Right lobe of liver (tissue), 6 donors: ENCODE measurements at regions not wholly inside any gene's neighbourhood (a gene's known extent, or its start where the extent isn't known, plus 50 kb on each side); places are given as distances from the start of the nearest gene placed in this dataset.

ENCODE experiments used
- ATAC-seq, 4 donors: fragments of 200-7000 bp; cut with Tn5 transposase; one replicate each; pipeline ENCODE4 v1.9.1; 2020; ENCODE audit warnings: mild to moderate bottlenecking in 4 of 4, moderate library complexity in 4 of 4
- DNase-seq, 3 donors: peaks; one replicate each; pipeline ENCODE4 v3.0.0-alpha.2; 2020
- H3K27ac ChIP-seq, 3 donors: fragments of 200-600 bp; one replicate each; pipeline ENCODE4 v1.8.0; 2022
- H3K27me3 ChIP-seq, 2 donors: fragments of 200-600 bp; one replicate each; pipeline ENCODE4 v1.8.0; 2022
- H3K36me3 ChIP-seq, 4 donors: fragments of 200-600 bp; sonication (generic) in 1 of 4; one replicate each; pipeline versions ENCODE4 v1.5.1 to v1.8.0; 2017 to 2022; ENCODE audit warnings: control low read depth in 1 of 4
- H3K4me1 ChIP-seq, 4 donors: fragments of 200-600 bp; sonication (generic) in 1 of 4; one replicate each; pipeline versions ENCODE4 v1.5.1 to v1.8.0; 2017 to 2022; ENCODE audit warnings: control low read depth in 1 of 4
- H3K4me3 ChIP-seq, 3 donors: fragments of 200-600 bp; one replicate each; pipeline ENCODE4 v1.8.0; 2022
- H3K9me3 ChIP-seq, 4 donors: fragments of 200-600 bp; sonication (generic) in 1 of 4; one replicate each; pipeline versions ENCODE4 v1.5.1 to v1.8.0; 2017 to 2022; ENCODE audit warnings: control low read depth in 1 of 4
- CTCF ChIP-seq, 4 donors: fragments of 200-600 bp in 3 of 4; fragments of 450-650 bp in 1 of 4; IDR thresholded peaks; one replicate each; pipeline versions ENCODE4 v1.5.1 to v1.8.0; 2016 to 2022; ENCODE audit warnings: antibody characterized with exemption in 4 of 4, mild to moderate bottlenecking in 2 of 4
- POLR2A ChIP-seq: fragments of 450-650 bp; IDR thresholded peaks from one replicate; pipeline ENCODE4 v1.6.1; 2017; ENCODE audit warnings: antibody characterized with exemption, mild to moderate bottlenecking
- WGBS: methylation state at CpG from one replicate; pipeline ENCODE4 v1.1.6; 2018; ENCODE audit warnings: low coverage, low lambda C conversion rate; ENCODE audit not compliant: insufficient coverage; ENCODE audit errors: missing lambda C conversion rate; 5-methylcytosine and 5-hydroxymethylcytosine counted together
- intact Hi-C, 2 donors: fragments of 100-400 bp; cut with DNase I; formaldehyde crosslinking; loops; one replicate each; pipeline versions ENCODE4 v1.11.2 to v1.14.1; 2022
- small RNA-seq, 2 experiments: library from RNA; depleted of rRNA; stranded (forward); fragments of <200 nt; gene quantifications; one replicate each; pipeline ENCODE3, GENCODE V24; 2016
- donor health status: DM: no; HTN: yes; CAD: no.
- donor health status: DM: no; HTN: no; CAD: no.
- donor health status: DM: no; HTN: no; CAD: no.
- donor health status: DM: no; HTN: yes; CAD: no.
- donor health status: DM: no; HTN: yes; CAD: no.

GRCh38 chr21:27023186-27023585, 56.3 kb upstream of the ADAMTS5 start:
- ATAC-seq: no peak
- intact Hi-C loops: no loop called here
- TF ChIP-seq POLR2A (no peak), CTCF (IDR thresholded peaks at IDR 0.05) (no peak)

GRCh38 chr21:27021801-27022200, 54.9 kb upstream of the ADAMTS5 start:
- WGBS: 23% methylated on average over 1 of the region's 1 CpG
- H3K4me3 ChIP-seq: no peak overlapping the region
- no peaks in the 10 kb centered on the region for H3K4me1 ChIP-seq
- ATAC-seq (no peak), DNase-seq (no peak)
- no peaks in the 10 kb centered on the region for H3K9me3 ChIP-seq
- no peaks in the 10 kb centered on the region for H3K27me3 ChIP-seq
- TF ChIP-seq POLR2A (no peak), CTCF (IDR thresholded peaks at IDR 0.05) (no peak)
- H3K36me3 ChIP-seq: no peaks in the 10 kb centered on the region
- intact Hi-C loops: no loop called here
- no peak overlapping the region for H3K27ac ChIP-seq

More at GRCh38 chr21:27023186-27023585, 56.3 kb upstream of the ADAMTS5 start:
- Histone ChIP-seq H3K36me3 (no peaks in the 10 kb centered on the region), H3K4me1 (no peaks in the 10 kb centered on the region), H3K4me3 (no peak overlapping the region), H3K27me3 (no peaks in the 10 kb centered on the region), H3K9me3 (no peaks in the 10 kb centered on the region), H3K27ac (no peak overlapping the region)
- 67% methylated on average over 4 of the region's 4 CpGs for WGBS
- DNase-seq: no peak

- H3K36me3 ChIP-seq: no peaks in the 10 kb centered on the region
- ATAC-seq: no peak
- no peak overlapping the region for H3K4me3 ChIP-seq
- intact Hi-C loops: no loop called here
- TF ChIP-seq CTCF (IDR thresholded peaks at IDR 0.05) (no peak), POLR2A (no peak)
- 53% methylated on average over 1 of the region's 1 CpG for WGBS
- H3K27me3 ChIP-seq: no peaks in the 10 kb centered on the region
- H3K4me1 ChIP-seq: no peaks in the 10 kb centered on the region
- no peak overlapping the region for H3K27ac ChIP-seq
- no peak for DNase-seq
- H3K9me3 ChIP-seq: no peaks in the 10 kb centered on the region
These were observed 54.2 kb upstream of the ADAMTS5 start for GRCh38 chr21:27021046-27021445.

GRCh38 chr21:27017246-27017645, 50.4 kb upstream of the ADAMTS5 start:
- H3K4me3 ChIP-seq: no peak overlapping the region
- no peak overlapping the region for H3K27ac ChIP-seq
- no peak for ATAC-seq
- DNase-seq: no peak
- intact Hi-C loops: no loop called here
- 67% methylated on average over 4 of the region's 4 CpGs for WGBS
- no peaks in the 10 kb centered on the region for H3K36me3 ChIP-seq
- TF ChIP-seq POLR2A (no peak), CTCF (IDR thresholded peaks at IDR 0.05) (no peak)
- no peaks in the 10 kb centered on the region for H3K9me3 ChIP-seq
- H3K27me3 ChIP-seq: no peaks in the 10 kb centered on the region
- H3K4me1 ChIP-seq: no peaks in the 10 kb centered on the region

Small RNAs in the stretch of these regions (small RNA-seq; reads per million reads assigned to genes)
- 0 reads per million in 2 experiments for gene NCSTNP1
- gene RF00026: 0 reads per million in 2 experiments
